Mucosa of rectum (tissue), 2 donors: ENCODE measurements at regions not wholly inside any gene's neighbourhood (a gene's known extent, or its start where the extent isn't known, plus 50 kb on each side); places are given as distances from the start of the nearest gene placed in this dataset.
"Not testable (repeated sequence)": the region's sequence is repeated elsewhere in the genome, so short reads cannot be mapped to it uniquely, and the experiment has no call there.

Experiments used
- H3K27ac ChIP-seq, 2 donors: one replicate each; pipeline ENCODE4 v1.7.0; 2013; ENCODE audit warnings: inconsistent platforms in 2 of 2, low read depth in 2 of 2, low read length in 2 of 2
- H3K27me3 ChIP-seq, 2 donors: one replicate each; pipeline ENCODE4 v1.7.0; 2013; ENCODE audit warnings: low read length in 2 of 2; ENCODE audit not compliant: control insufficient read depth in 2 of 2, insufficient read depth in 2 of 2
- H3K36me3 ChIP-seq, 2 donors: one replicate each; pipeline ENCODE4 v1.7.0; 2013; ENCODE audit warnings: low read length in 2 of 2; ENCODE audit not compliant: control insufficient read depth in 2 of 2, insufficient read depth in 2 of 2
- H3K4me1 ChIP-seq, 2 donors: one replicate each; pipeline ENCODE4 v1.7.0; 2013; ENCODE audit warnings: low read length in 2 of 2, mild to moderate bottlenecking in 1 of 2; ENCODE audit not compliant: control insufficient read depth in 2 of 2, insufficient read depth in 2 of 2
- H3K4me3 ChIP-seq, 2 donors: one replicate each; pipeline ENCODE4 v1.7.0; 2013; ENCODE audit warnings: low read length in 2 of 2
- H3K9ac ChIP-seq, 2 donors: one replicate each; pipeline ENCODE4 v1.7.0; 2013; ENCODE audit warnings: low read length in 2 of 2, low read depth in 1 of 2, mild to moderate bottlenecking in 1 of 2
- H3K9me3 ChIP-seq, 2 donors: one replicate each; pipeline ENCODE4 v1.7.0; 2013; ENCODE audit warnings: low read length in 2 of 2; ENCODE audit not compliant: control insufficient read depth in 2 of 2
- donor health status: healthy.
- donor health status: Normal muscosa, but diverticular disease.

DNA sequence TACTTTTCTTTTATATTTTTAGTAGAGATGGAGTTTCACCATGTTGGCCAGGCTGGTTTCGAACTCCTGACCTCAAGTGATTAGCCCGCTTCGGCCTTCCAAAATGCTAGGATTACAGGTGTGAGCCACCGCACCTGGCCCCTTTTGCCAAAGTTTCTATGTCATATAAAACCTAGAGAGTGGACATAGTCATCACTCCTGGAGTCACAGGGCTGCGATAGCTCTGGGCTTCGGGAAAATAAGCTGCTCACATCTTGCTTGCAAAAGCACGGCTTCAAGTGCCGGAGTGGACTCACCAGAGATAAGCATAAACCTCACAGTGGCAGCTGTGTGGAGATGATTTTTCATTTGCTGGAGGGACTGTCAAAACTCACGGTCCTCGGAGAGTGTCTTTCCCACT, 171.2 kb downstream of the TEX29 start:
- no peak overlapping the region for H3K9ac ChIP-seq
- no peak overlapping the region for H3K4me3 ChIP-seq
- H3K27me3 ChIP-seq = no peaks in the 10 kb centered on the region
- H3K36me3 ChIP-seq = no peaks in the 10 kb centered on the region
- no peaks in the 10 kb centered on the region for H3K4me1 ChIP-seq
- H3K9me3 ChIP-seq = no peaks in the 10 kb centered on the region
- H3K27ac ChIP-seq = no peak overlapping the region

DNA sequence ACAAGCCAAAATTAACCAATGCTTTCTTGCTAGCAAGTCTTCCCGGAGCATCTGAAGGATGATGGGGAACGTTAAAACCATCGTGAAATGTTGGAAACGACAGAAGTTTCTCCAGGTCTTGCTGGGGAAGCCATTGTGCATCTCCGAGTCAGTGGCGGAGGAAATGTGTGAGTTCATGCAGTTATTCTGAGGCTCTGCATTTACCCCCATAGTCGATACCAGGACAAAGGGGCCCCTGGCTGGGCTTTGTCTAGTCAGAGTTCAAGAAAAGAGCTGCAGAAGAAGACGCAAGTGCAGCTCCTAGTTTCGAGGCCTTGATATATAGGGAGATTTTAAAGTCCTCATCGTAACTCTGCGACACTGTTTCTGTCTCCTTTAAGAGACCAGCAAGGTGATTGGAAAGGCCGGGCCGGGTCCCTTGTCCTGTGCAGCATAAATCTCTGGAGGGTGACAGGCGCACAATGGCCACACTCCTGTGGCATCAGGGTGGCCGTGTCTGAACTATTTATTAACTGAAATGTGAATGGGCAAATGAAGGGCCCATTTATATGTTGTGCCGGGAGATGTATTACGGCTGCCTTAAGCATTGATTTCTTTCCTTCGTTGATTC, 172.0 kb downstream of the TEX29 start:
- H3K36me3 ChIP-seq = no peaks in the 10 kb centered on the region
- H3K27ac ChIP-seq = no peak overlapping the region
- no peak overlapping the region for H3K9ac ChIP-seq
- no peak overlapping the region for H3K4me3 ChIP-seq
- no peaks in the 10 kb centered on the region for H3K9me3 ChIP-seq
- no peaks in the 10 kb centered on the region for H3K27me3 ChIP-seq
- H3K4me1 ChIP-seq = no peaks in the 10 kb centered on the region

GRCh38 chr13:111492958-111493357, 172.5 kb downstream of the TEX29 start:
- H3K9ac ChIP-seq = no peak overlapping the region
- H3K4me3 ChIP-seq = no peak overlapping the region
- H3K27me3 ChIP-seq = no peaks in the 10 kb centered on the region
- no peak overlapping the region for H3K27ac ChIP-seq
- no peaks in the 10 kb centered on the region for H3K36me3 ChIP-seq
- no peaks in the 10 kb centered on the region for H3K9me3 ChIP-seq
- H3K4me1 ChIP-seq = no peaks in the 10 kb centered on the region

GRCh38 chr13:111493468-111493867, 173.0 kb downstream of the TEX29 start:
- no peaks in the 10 kb centered on the region for H3K27me3 ChIP-seq
- no peak overlapping the region for H3K4me3 ChIP-seq
- H3K4me1 ChIP-seq = no peaks in the 10 kb centered on the region
- no peak overlapping the region for H3K27ac ChIP-seq
- H3K9me3 ChIP-seq = no peaks in the 10 kb centered on the region
- H3K9ac ChIP-seq = no peak overlapping the region
- no peaks in the 10 kb centered on the region for H3K36me3 ChIP-seq

- no peaks in the 10 kb centered on the region for H3K9me3 ChIP-seq
- H3K27me3 ChIP-seq = no peaks in the 10 kb centered on the region
- H3K36me3 ChIP-seq = no peaks in the 10 kb centered on the region
- H3K9ac ChIP-seq = no peak overlapping the region
- H3K4me3 ChIP-seq = no peak overlapping the region
- no peak overlapping the region for H3K27ac ChIP-seq
- no peaks in the 10 kb centered on the region for H3K4me1 ChIP-seq
These were observed 174.2 kb downstream of the TEX29 start for GRCh38 chr13:111494641-111495040.

- not testable (repeated sequence) for H3K4me3 ChIP-seq, H3K9ac ChIP-seq, H3K9me3 ChIP-seq, H3K27me3 ChIP-seq, H3K4me1 ChIP-seq, H3K27ac ChIP-seq, H3K36me3 ChIP-seq
These were observed 181.4 kb downstream of the TEX29 start for GRCh38 chr13:111501596-111502535.

- H3K9ac ChIP-seq = no peak overlapping the region
- no peaks in the 10 kb centered on the region for H3K4me1 ChIP-seq
- no peaks in the 10 kb centered on the region for H3K36me3 ChIP-seq
- H3K4me3 ChIP-seq = no peak overlapping the region
- no peaks in the 10 kb centered on the region for H3K27me3 ChIP-seq
- no peak overlapping the region for H3K27ac ChIP-seq
- H3K9me3 ChIP-seq = no peaks in the 10 kb centered on the region
These were observed 182.5 kb downstream of the TEX29 start for GRCh38 chr13:111502957-111503356.

DNA sequence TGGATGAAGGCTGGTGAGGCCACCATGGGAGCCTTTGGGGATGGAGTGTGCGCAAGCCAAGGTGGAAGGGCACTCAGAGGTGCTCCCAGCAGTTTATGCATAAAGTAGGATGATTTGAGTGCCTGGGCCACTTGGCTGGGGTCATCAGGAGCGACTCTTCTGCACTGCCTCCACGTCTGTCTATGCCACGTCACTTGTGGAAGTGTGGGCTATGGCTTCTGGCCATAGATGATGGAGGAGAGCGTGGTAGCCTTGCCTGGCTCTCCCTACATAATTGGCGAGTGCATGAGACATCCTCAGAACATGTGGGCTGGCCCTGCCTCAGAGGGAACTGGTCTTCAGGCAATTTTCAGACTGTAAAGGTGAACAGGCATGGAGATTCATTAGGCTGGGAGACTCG, 182.9 kb downstream of the TEX29 start:
- Histone ChIP-seq H3K27me3 (no peaks in the 10 kb centered on the region), H3K4me1 (no peaks in the 10 kb centered on the region), H3K4me3 (no peak overlapping the region), H3K9me3 (no peaks in the 10 kb centered on the region), H3K36me3 (no peaks in the 10 kb centered on the region), H3K27ac (no peak overlapping the region), H3K9ac (no peak overlapping the region)

DNA sequence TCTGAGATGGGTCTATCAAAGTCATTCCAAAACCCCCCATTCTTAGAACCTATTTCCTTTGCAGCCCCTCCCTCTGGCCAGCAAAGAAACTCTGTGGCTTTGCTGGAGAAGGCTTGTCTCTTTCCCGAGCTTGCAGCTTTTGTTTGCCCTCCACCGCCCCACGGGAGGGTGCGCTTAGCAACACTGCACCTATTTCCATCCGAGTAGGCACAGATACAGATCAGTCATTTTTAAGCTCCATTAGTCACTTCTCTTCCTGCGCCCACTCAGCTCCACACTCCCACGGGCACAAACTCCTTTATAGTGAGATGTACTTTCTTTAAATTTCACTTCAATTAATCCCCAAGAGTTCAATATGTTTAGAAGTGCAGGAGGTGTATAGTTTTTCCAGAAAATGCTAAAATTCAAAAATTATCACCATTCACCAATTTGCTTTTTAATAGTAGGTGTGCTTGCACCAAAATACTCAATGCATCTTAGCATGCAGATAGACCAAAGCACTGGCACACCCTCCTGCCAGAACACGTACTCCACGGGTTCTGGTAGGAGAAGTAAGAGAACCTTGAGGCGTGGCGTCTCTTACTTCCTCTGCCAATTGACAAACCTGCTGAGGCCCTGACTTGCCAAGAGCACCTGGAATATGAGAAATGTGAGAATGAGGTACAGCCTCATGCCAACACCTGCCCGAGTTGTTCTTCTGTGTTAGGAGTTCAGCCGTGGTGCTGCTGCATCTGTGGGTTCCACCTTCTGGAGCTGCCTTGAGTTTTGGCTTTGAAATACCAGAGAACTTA, 183.7 kb downstream of the TEX29 start:
- Histone ChIP-seq H3K9ac (no peak overlapping the region), H3K4me3 (no peak overlapping the region), H3K27me3 (no peaks in the 10 kb centered on the region), H3K4me1 (no peaks in the 10 kb centered on the region), H3K9me3 (no peaks in the 10 kb centered on the region), H3K27ac (no peak overlapping the region), H3K36me3 (no peaks in the 10 kb centered on the region)

DNA sequence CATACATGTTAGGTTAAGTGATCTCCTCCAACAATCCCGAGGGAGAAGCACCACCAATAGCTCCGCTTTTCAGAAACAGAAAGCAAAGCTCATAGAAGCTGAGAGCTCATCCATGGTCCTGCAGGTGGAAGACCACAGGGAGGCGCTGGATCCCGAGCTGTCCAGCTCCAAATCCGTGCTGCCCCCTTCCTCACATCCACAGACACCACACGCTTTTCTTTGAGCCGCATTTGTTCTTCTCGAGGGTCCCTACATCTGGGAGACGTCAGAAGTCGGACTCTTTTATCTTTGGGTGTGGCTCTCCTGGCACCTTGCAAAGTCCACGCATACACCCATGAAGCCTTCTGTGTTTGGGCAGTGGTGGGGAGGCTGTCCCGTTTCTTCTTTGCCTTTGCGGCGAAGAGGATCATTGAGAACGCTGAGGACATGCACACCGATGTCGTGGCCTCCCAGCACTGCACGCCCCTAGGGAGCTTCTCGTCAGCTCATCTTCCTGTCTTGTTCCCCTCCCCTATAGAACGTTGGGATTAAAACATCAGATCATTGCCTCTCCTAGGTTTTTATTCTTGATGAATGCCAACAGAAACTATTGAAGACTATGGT, 184.8 kb downstream of the TEX29 start:
- Histone ChIP-seq H3K27ac (no peak overlapping the region), H3K36me3 (no peaks in the 10 kb centered on the region)

More for the DNA sequence above, 184.8 kb downstream of the TEX29 start:
- H3K9ac ChIP-seq = no peak overlapping the region
- H3K27me3 ChIP-seq = no peaks in the 10 kb centered on the region
- no peak overlapping the region for H3K4me3 ChIP-seq
- no peaks in the 10 kb centered on the region for H3K4me1 ChIP-seq
- no peaks in the 10 kb centered on the region for H3K9me3 ChIP-seq
